Bronchial epithelial cell (primary cell): ENCODE measurements at regions not wholly inside any gene's neighbourhood (a gene's known extent, or its start where the extent isn't known, plus 50 kb on each side); places are given as distances from the start of the nearest gene placed in this dataset.
A peak's percentile ranks its signal among the peaks of the same experiment; 100 is the strongest.

Experiments used
- DNase-seq: peaks from one replicate; pipeline ENCODE4 v3.0.0-alpha.2; 2010; ENCODE audit warnings: low read depth
- FAIRE-seq: peaks from 2 replicates; lab custom pipeline; 2011; peaks lifted over from hg19 to GRCh38; lab: Jason Lieb, UNC
- H3K27me3 ChIP-seq: 2 replicates; pipeline ENCODE4 v1.5.1; 2011; ENCODE audit warnings: low read length; ENCODE audit not compliant: control insufficient read depth, insufficient read depth
- H3K36me3 ChIP-seq: 2 replicates; pipeline ENCODE4 v1.5.1; 2011; ENCODE audit warnings: low read length; ENCODE audit not compliant: control insufficient read depth, insufficient read depth
- H3K4me3 ChIP-seq: 2 replicates; pipeline ENCODE4 v1.5.1; 2011; ENCODE audit warnings: mild to moderate bottlenecking, low read depth, low read length, control low read depth
- CTCF ChIP-seq: IDR thresholded peaks from 2 replicates; pipeline ENCODE4 v1.5.1; 2011; ENCODE audit warnings: mild to moderate bottlenecking, moderate library complexity, low read length, control low read depth, inconsistent platforms; ENCODE audit not compliant: insufficient read depth, severe bottlenecking

GRCh38 chr6:43914272-43915147 is 144.5 kb downstream of the VEGFA start:
- no peak for DNase-seq
- FAIRE-seq, result no peak
- Histone ChIP-seq H3K4me3 (no peak overlapping the region), H3K27me3 (no peaks in the 10 kb centered on the region), H3K36me3 (no peaks in the 10 kb centered on the region)
- no peak for TF ChIP-seq CTCF

GRCh38 chr6:43913375-43914271 is 143.6 kb downstream of the VEGFA start:
- Histone ChIP-seq H3K36me3 (no peaks in the 10 kb centered on the region), H3K4me3 (no peak overlapping the region), H3K27me3 (no peaks in the 10 kb centered on the region)
- peak; percentile 48 for DNase-seq
- TF ChIP-seq CTCF, result no peak
- FAIRE-seq, result no peak

- no peaks in the 10 kb centered on the region for H3K27me3 ChIP-seq
- no peak for TF ChIP-seq CTCF
- FAIRE-seq (no peak), DNase-seq (no peak)
- H3K36me3 ChIP-seq, result no peaks in the 10 kb centered on the region
- H3K4me3 ChIP-seq, result no peak overlapping the region
Observed at GRCh38 chr6:43912598-43913371, 142.8 kb downstream of the VEGFA start.

GRCh38 chr6:43912116-43912577 is 142.1 kb downstream of the VEGFA start:
- FAIRE-seq, result no peak

More at GRCh38 chr6:43912116-43912577, 142.1 kb downstream of the VEGFA start:
- no peaks in the 10 kb centered on the region for H3K36me3 ChIP-seq
- H3K4me3 ChIP-seq, result no peak overlapping the region
- TF ChIP-seq CTCF, result no peak
- H3K27me3 ChIP-seq, result no peaks in the 10 kb centered on the region
- DNase-seq, result no peak
